Activated CD4-positive, CD25-positive, alpha-beta regulatory T cell treated with anti-CD3 and anti-CD28 coated beads, Interleukin-2, amount 50 U/mL, for 24 hours (primary cell): ENCODE measurements at regions not wholly inside any gene's neighbourhood (a gene's known extent, or its start where the extent isn't known, plus 50 kb on each side); places are given as distances from the start of the nearest gene placed in this dataset.

ENCODE experiments used
- ATAC-seq, 2 donors: fragments of 150-1000 bp; cut with Tn5 transposase; one replicate each; pipeline ENCODE4 v1.10.0; 2021; ENCODE audit warnings: mild to moderate bottlenecking in 1 of 2, moderate library complexity in 1 of 2

- ATAC-seq, result no peak
Observed at GRCh38 chr5:98721231-98721928, 52.1 kb upstream of the RGMB start.

DNA sequence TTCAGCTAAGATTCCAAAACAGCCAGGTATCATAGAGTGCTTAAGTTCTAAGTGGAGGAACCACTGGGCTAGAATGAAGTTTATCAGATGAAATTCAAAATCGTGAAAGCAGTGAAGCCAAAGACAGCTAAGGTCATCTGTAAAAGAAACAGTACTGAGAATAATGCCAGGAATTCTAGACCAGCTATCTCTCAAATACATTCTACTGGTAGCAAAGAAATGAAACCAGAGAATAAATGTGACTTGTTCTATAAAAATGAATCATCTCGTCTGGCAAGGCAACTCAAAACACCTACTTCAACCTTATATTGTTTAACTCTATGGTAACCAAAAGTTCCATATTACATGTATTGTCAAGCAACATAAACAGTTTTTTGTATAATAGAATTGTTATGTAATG lies 51.3 kb upstream of the RGMB start:
- no peak for ATAC-seq

GRCh38 chr5:98723061-98723460 lies 50.4 kb upstream of the RGMB start:
- ATAC-seq, result no peak
